MM.1S (cell line): ENCODE measurements at regions not wholly inside any gene's neighbourhood (a gene's known extent, or its start where the extent isn't known, plus 50 kb on each side); places are given as distances from the start of the nearest gene placed in this dataset.
"Not testable (repeated sequence)": the region's sequence is repeated elsewhere in the genome, so short reads cannot be mapped to it uniquely, and the experiment has no call there.

ENCODE experiments used
- DNase-seq: peaks from one replicate; pipeline ENCODE4 v3.0.0-alpha.2; 2015
- H2AFZ ChIP-seq: fragments of 300-600 bp; sonication (generic); 2 replicates; pipeline ENCODE4 v1.6.0; 2016; ENCODE audit warnings: antibody characterized with exemption, low read length
- H3F3A ChIP-seq: fragments of 300-600 bp; sonication (generic); 2 replicates; pipeline ENCODE4 v1.6.1; 2016; ENCODE audit warnings: mild to moderate bottlenecking, antibody characterized with exemption, low read length, moderate library complexity, mixed read lengths; ENCODE audit not compliant: insufficient read depth
- H3K27ac ChIP-seq: fragments of 300-600 bp; sonication (generic); 2 replicates; pipeline ENCODE4 v1.5.1; 2016; ENCODE audit warnings: mild to moderate bottlenecking, low read length
- H3K27me3 ChIP-seq: fragments of 300-600 bp; sonication (generic); replicated peaks from 2 replicates; pipeline ENCODE4 v1.6.0; 2016; ENCODE audit warnings: low read length; ENCODE audit not compliant: insufficient read depth
- H3K36me3 ChIP-seq: fragments of 300-600 bp; sonication (generic); replicated peaks from 2 replicates; pipeline ENCODE4 v1.6.1; 2016; ENCODE audit warnings: mild to moderate bottlenecking, low read length, mixed read lengths; ENCODE audit not compliant: insufficient read depth
- H3K4me1 ChIP-seq: fragments of 300-600 bp; sonication (generic); 2 replicates; pipeline ENCODE4 v1.6.1; 2016; ENCODE audit warnings: low read length, mixed read lengths
- H3K4me2 ChIP-seq: fragments of 300-600 bp; sonication (generic); 2 replicates; pipeline ENCODE4 v1.6.0; 2016; ENCODE audit warnings: low read depth, low read length
- H3K4me3 ChIP-seq: fragments of 300-600 bp; sonication (generic); 2 replicates; pipeline ENCODE4 v1.5.1; 2016; ENCODE audit warnings: low read length, mixed read lengths
- H3K79me2 ChIP-seq: fragments of 300-600 bp; sonication (generic); 2 replicates; pipeline ENCODE4 v1.6.1; 2016; ENCODE audit warnings: mixed run types, low read length, mixed read lengths
- H3K9ac ChIP-seq: fragments of 300-600 bp; sonication (generic); 2 replicates; pipeline ENCODE4 v1.6.1; 2016; ENCODE audit warnings: low read length, mixed read lengths
- H3K9me2 ChIP-seq: fragments of 300-600 bp; sonication (generic); replicated peaks from 2 replicates; pipeline ENCODE4 v1.6.1; 2016; ENCODE audit warnings: mild to moderate bottlenecking, low read length, mixed read lengths; ENCODE audit not compliant: insufficient read depth
- H3K9me3 ChIP-seq: fragments of 300-600 bp; sonication (generic); replicated peaks from 2 replicates; pipeline ENCODE4 v1.6.1; 2016; ENCODE audit warnings: mild to moderate bottlenecking, low read length, mixed read lengths; ENCODE audit not compliant: insufficient read depth
- H4K20me1 ChIP-seq: fragments of 300-600 bp; sonication (generic); 2 replicates; pipeline ENCODE4 v1.6.1; 2016; ENCODE audit warnings: mild to moderate bottlenecking, low read length, moderate library complexity, mixed read lengths; ENCODE audit not compliant: insufficient read depth
- EZH2 ChIP-seq: fragments of 300-600 bp; sonication (generic); optimal IDR thresholded peaks from 2 replicates; pipeline ENCODE3; 2017; ENCODE audit warnings: low read depth, mild to moderate bottlenecking, antibody characterized with exemption, low read length, mixed read lengths
- EZH2phosphoT487 ChIP-seq: fragments of 300-600 bp; sonication (generic); IDR thresholded peaks from 2 replicates; pipeline ENCODE4 v1.6.1; 2018; ENCODE audit warnings: antibody characterized with exemption, low read length
- TF ChIP-seq, protein P1 (sequence below): fragments of 300-600 bp; sonication (generic); IDR thresholded peaks from 2 replicates; pipeline ENCODE4 v1.5.1; 2016; ENCODE audit warnings: antibody characterized with exemption, low read length, mixed read lengths

DNA sequence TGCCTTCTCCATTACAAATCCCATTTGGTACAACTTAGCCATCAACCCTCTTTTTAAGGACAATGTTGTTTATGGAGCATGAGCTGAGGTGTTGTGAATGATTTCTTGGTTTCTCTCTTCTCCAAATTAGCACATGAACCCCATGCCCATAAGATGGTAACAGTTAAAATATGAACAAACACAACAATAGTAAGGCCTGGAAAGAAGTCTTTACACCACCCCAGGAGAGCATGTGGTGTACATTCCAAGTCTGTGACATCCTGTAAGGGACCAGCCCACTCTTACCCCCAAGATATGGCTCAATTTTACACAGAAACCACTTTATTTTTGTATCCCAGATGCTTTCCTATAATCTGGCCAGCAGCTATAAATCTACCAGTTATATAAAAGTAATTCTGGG, 226.1 kb downstream of the COX18 start:
- Histone ChIP-seq H2AFZ (no peak overlapping the region), H4K20me1 (no peaks in the 10 kb centered on the region), H3K79me2 (no peaks in the 10 kb centered on the region), H3K36me3 (no peaks in the 10 kb centered on the region), H3K4me3 (no peak overlapping the region), H3K9ac (no peak overlapping the region), H3F3A (no peaks in the 10 kb centered on the region), H3K4me1 (0 out of 2 replicates have a peak, but pooled peaks cover 6% of the 10 kb centered on the region), H3K9me2 (no peaks in the 10 kb centered on the region), H3K4me2 (no peak overlapping the region), H3K27ac (no peak overlapping the region), H3K9me3 (no peaks in the 10 kb centered on the region), H3K27me3 (no peaks in the 10 kb centered on the region)
- TF ChIP-seq EZH2, result no peak
- TF ChIP-seq, protein P1, sequence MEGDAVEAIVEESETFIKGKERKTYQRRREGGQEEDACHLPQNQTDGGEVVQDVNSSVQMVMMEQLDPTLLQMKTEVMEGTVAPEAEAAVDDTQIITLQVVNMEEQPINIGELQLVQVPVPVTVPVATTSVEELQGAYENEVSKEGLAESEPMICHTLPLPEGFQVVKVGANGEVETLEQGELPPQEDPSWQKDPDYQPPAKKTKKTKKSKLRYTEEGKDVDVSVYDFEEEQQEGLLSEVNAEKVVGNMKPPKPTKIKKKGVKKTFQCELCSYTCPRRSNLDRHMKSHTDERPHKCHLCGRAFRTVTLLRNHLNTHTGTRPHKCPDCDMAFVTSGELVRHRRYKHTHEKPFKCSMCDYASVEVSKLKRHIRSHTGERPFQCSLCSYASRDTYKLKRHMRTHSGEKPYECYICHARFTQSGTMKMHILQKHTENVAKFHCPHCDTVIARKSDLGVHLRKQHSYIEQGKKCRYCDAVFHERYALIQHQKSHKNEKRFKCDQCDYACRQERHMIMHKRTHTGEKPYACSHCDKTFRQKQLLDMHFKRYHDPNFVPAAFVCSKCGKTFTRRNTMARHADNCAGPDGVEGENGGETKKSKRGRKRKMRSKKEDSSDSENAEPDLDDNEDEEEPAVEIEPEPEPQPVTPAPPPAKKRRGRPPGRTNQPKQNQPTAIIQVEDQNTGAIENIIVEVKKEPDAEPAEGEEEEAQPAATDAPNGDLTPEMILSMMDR, result no peak
- TF ChIP-seq EZH2phosphoT487, result no peak
- DNase-seq, result no peak

DNA sequence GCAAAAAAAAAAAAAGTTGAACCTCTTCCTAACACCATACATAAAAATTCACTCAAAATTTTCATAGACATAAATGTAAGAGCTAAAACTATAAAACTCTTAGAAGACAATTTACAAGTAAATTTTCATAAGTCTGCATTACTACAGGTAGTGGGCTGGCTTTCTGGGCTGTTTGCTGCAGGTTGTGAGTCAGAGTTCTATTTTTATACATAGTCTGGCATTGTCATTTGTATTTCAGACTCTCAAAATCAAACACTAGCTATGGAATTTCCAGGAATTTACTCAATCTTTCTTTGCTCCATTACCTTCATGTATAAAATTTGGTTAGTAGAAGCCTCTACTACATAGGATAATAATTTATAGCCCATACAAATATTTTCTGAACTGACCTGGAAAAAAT, 227.2 kb downstream of the COX18 start:
- Histone ChIP-seq H3K9me2 (no peaks in the 10 kb centered on the region), H3K9ac (no peak overlapping the region), H3K27ac (no peak overlapping the region), H3K4me1 (0 out of 2 replicates have a peak, but pooled peaks cover 6% of the 10 kb centered on the region), H3K4me3 (no peak overlapping the region), H2AFZ (no peak overlapping the region), H3K27me3 (no peaks in the 10 kb centered on the region), H3K9me3 (no peaks in the 10 kb centered on the region), H3F3A (no peaks in the 10 kb centered on the region), H3K79me2 (no peaks in the 10 kb centered on the region), H3K4me2 (peak overlapping the region; percentile 11; the same call in 1 of the 2 replicates), H3K36me3 (no peaks in the 10 kb centered on the region), H4K20me1 (no peaks in the 10 kb centered on the region)
- TF ChIP-seq, protein P1, result no peak
- TF ChIP-seq EZH2phosphoT487, result no peak
- TF ChIP-seq EZH2, result no peak
- DNase-seq, result no peak

DNA sequence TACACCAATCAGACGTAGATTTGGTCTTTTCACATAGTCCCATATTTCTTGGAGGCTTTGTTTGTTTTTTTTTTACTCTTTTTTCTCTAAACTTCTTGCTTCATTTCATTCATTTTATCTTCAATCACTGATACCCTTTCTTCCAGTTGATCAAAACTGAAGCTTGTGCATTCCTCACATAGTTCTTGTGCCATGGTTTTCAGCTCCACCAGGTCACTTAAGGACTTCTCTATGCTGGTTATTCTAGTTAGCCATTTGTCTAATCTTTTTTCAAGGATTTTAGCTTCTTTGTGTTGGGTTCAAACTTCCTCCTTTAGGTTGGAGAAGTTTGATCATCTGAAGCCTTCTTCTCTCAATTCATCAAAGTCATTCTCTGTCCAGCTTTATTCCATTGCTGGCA, 229.3 kb downstream of the COX18 start:
- H3F3A ChIP-seq, H3K9ac ChIP-seq, DNase-seq, H3K9me3 ChIP-seq, H3K9me2 ChIP-seq, H3K4me1 ChIP-seq, H3K4me2 ChIP-seq, H3K4me3 ChIP-seq, H3K79me2 ChIP-seq, H3K27me3 ChIP-seq, H2AFZ ChIP-seq, H4K20me1 ChIP-seq, H3K36me3 ChIP-seq, H3K27ac ChIP-seq: not testable (repeated sequence)

DNA sequence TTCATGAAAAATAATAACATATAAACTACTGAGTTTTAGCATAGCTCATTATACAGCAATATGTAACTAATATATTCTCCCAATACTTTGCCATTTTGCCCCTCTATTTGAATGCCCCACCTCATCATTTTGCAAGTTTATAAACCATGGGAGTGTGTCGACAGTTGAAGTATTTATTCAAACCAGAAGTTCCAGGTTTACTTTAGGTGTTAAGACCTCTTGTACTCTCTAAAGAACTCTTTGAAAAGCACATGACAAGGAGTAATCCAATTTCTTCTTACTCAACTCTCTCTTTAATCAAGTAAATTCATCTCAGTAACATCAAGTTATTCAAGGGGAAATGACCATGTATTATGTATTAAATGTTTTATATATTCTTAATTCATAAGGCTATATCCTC, 240.7 kb downstream of the COX18 start:
- no peaks in the 10 kb centered on the region for H3K79me2 ChIP-seq
- no peak for TF ChIP-seq EZH2phosphoT487
- TF ChIP-seq EZH2, result no peak
- TF ChIP-seq, protein P1, result no peak
- no peak overlapping the region for H3K4me3 ChIP-seq
- H3K4me2 ChIP-seq, result no peak overlapping the region
- no peak overlapping the region for H3K27ac ChIP-seq
- no peaks in the 10 kb centered on the region for H3K4me1 ChIP-seq
- no peak overlapping the region for H2AFZ ChIP-seq
- no peaks in the 10 kb centered on the region for H3F3A ChIP-seq
- no peaks in the 10 kb centered on the region for H3K36me3 ChIP-seq
- no peaks in the 10 kb centered on the region for H3K27me3 ChIP-seq
- no peak overlapping the region for H3K9ac ChIP-seq
- no peaks in the 10 kb centered on the region for H4K20me1 ChIP-seq
- H3K9me2 ChIP-seq, result no peaks in the 10 kb centered on the region
- DNase-seq, result no peak
- no peaks in the 10 kb centered on the region for H3K9me3 ChIP-seq
